ENCODE measurements at regions not wholly inside any gene's neighbourhood (a gene's known extent, or its start where the extent isn't known, plus 50 kb on each side); places are given as distances from the start of the nearest gene placed in this dataset.
"Not testable (repeated sequence)": the region's sequence is repeated elsewhere in the genome, so short reads cannot be mapped to it uniquely, and the experiment has no call there.

- peaks cover 0 to 4% (median 0%) of the 10 kb centered on the region in 11 experiments; a peak in 1 of 22 replicates for H3K36me3 ChIP-seq
- no peaks in the 10 kb centered on the region for H3K27me3 ChIP-seq
- TF ChIP-seq Cebpa-rat (IDR thresholded peaks at IDR 0.05) = no peak
- no peak overlapping the region for H3K27ac ChIP-seq
- peaks cover 21 to 37% (median 27%) of the 10 kb centered on the region in 11 experiments for H3K9me3 ChIP-seq (replicated peaks in 1 of 11)
- no peaks in the 10 kb centered on the region for H4K20me1 ChIP-seq
- H3K4me3 ChIP-seq = no peak overlapping the region
- H3K4me2 ChIP-seq = no peak overlapping the region
- peaks cover 0 to 5% (median 2%) of the 10 kb centered on the region in 10 experiments; a peak in 5 of 20 replicates for H3K4me1 ChIP-seq
- no peak overlapping the region for H3K9ac ChIP-seq
Measured at GRCh38 chr2:7752291-7752690, 835.1 kb downstream of the RNF144A start.

- Histone ChIP-seq H3K4me1 (peaks cover 0 to 5% (median 2%) of the 10 kb centered on the region in 10 experiments; a peak in 5 of 20 replicates), H3K9me3 (replicated peaks in 1 of 11) (peaks cover 23 to 48% (median 34%) of the 10 kb centered on the region in 11 experiments), H3K27me3 (no peaks in the 10 kb centered on the region), H3K9ac (no peak overlapping the region), H3K36me3 (peaks cover 0 to 4% (median 0%) of the 10 kb centered on the region in 11 experiments; a peak in 1 of 22 replicates), H4K20me1 (no peaks in the 10 kb centered on the region), H3K4me2 (no peak overlapping the region), H3K27ac (no peak overlapping the region), H3K4me3 (no peak overlapping the region)
- no peak for TF ChIP-seq Cebpa-rat (IDR thresholded peaks at IDR 0.05)
Measured at GRCh38 chr2:7753777-7754176, 836.6 kb downstream of the RNF144A start.

- no peak overlapping the region for H3K4me3 ChIP-seq
- no peak overlapping the region for H3K4me2 ChIP-seq
- no peaks in the 10 kb centered on the region for H3K27me3 ChIP-seq
- no peak overlapping the region for H3K9ac ChIP-seq
- H3K9me3 ChIP-seq (replicated peaks in 1 of 11) = peaks cover 23 to 51% (median 34%) of the 10 kb centered on the region in 11 experiments
- no peaks in the 10 kb centered on the region for H3K4me1 ChIP-seq
- peaks cover 0 to 4% (median 0%) of the 10 kb centered on the region in 11 experiments; a peak in 1 of 22 replicates for H3K36me3 ChIP-seq
- TF ChIP-seq Cebpa-rat (IDR thresholded peaks at IDR 0.05) = no peak
- H4K20me1 ChIP-seq = no peaks in the 10 kb centered on the region
- no peak overlapping the region for H3K27ac ChIP-seq
Measured at GRCh38 chr2:7755879-7756278, 838.7 kb downstream of the RNF144A start.

GRCh38 chr2:7758073-7758759 lies 841.0 kb downstream of the RNF144A start:
- H3K27ac ChIP-seq = no peak overlapping the region
- no peak overlapping the region for H3K4me2 ChIP-seq
- no peaks in the 10 kb centered on the region for H3K4me1 ChIP-seq
- no peaks in the 10 kb centered on the region for H4K20me1 ChIP-seq
- no peak overlapping the region for H3K4me3 ChIP-seq
- H3K36me3 ChIP-seq = peaks cover 0 to 5% (median 0%) of the 10 kb centered on the region in 11 experiments; a peak in 1 of 22 replicates
- H3K9me3 ChIP-seq (replicated peaks in 1 of 11) = peaks cover 26 to 50% (median 38%) of the 10 kb centered on the region in 11 experiments
- no peak for TF ChIP-seq Cebpa-rat (IDR thresholded peaks at IDR 0.05)
- H3K27me3 ChIP-seq = no peaks in the 10 kb centered on the region
- H3K9ac ChIP-seq = no peak overlapping the region

GRCh38 chr2:7759898-7760297 lies 842.7 kb downstream of the RNF144A start:
- H3K9ac ChIP-seq = no peak overlapping the region
- no peak overlapping the region for H3K27ac ChIP-seq
- TF ChIP-seq Cebpa-rat (IDR thresholded peaks at IDR 0.05) = no peak
- H3K27me3 ChIP-seq = no peaks in the 10 kb centered on the region
- no peaks in the 10 kb centered on the region for H3K4me1 ChIP-seq
- peaks cover 0 to 9% (median 0%) of the 10 kb centered on the region in 11 experiments; a peak in 2 of 22 replicates for H3K36me3 ChIP-seq
- H3K9me3 ChIP-seq (replicated peaks in 1 of 11) = peaks cover 26 to 49% (median 38%) of the 10 kb centered on the region in 11 experiments
- no peak overlapping the region for H3K4me3 ChIP-seq
- H3K4me2 ChIP-seq = no peak overlapping the region
- H4K20me1 ChIP-seq = no peaks in the 10 kb centered on the region

- not testable (repeated sequence) for H3K36me3 ChIP-seq, H3K4me1 ChIP-seq, H3K27me3 ChIP-seq, H3K27ac ChIP-seq, H3K9ac ChIP-seq, H3K4me2 ChIP-seq, H4K20me1 ChIP-seq
- H3K4me3 ChIP-seq = peak overlapping the region in 3 of 10 experiments; percentile 15 to 22 (median 19); a peak in 2 of 20 replicates
- peaks cover 25 to 42% (median 37%) of the 10 kb centered on the region in 11 experiments for H3K9me3 ChIP-seq (replicated peaks in 1 of 11)
Measured at GRCh38 chr2:7763418-7763817, 846.2 kb downstream of the RNF144A start.

- no peaks in the 10 kb centered on the region for H3K27me3 ChIP-seq
- no peaks in the 10 kb centered on the region; a peak in 1 of 20 replicates for H3K4me1 ChIP-seq
- H4K20me1 ChIP-seq = no peaks in the 10 kb centered on the region
- peaks cover 25 to 45% (median 32%) of the 10 kb centered on the region in 11 experiments for H3K9me3 ChIP-seq (replicated peaks in 1 of 11)
- H3K4me2 ChIP-seq = no peak overlapping the region
- H3K36me3 ChIP-seq = peaks cover 0 to 9% (median 0%) of the 10 kb centered on the region in 11 experiments; a peak in 2 of 22 replicates
- no peak overlapping the region for H3K27ac ChIP-seq
- TF ChIP-seq Cebpa-rat (IDR thresholded peaks at IDR 0.05) = no peak
- no peak overlapping the region for H3K4me3 ChIP-seq
- no peak overlapping the region for H3K9ac ChIP-seq
Measured at GRCh38 chr2:7765236-7765635, 848.0 kb downstream of the RNF144A start.

- peak overlapping the region in 1 of 11 experiments; percentile 25; a peak in 1 of 22 replicates for H3K27ac ChIP-seq
- H3K4me2 ChIP-seq = no peak overlapping the region
- TF ChIP-seq Cebpa-rat (IDR thresholded peaks at IDR 0.05) = no peak
Measured at GRCh38 chr2:7766088-7766722, 849.0 kb downstream of the RNF144A start.

GRCh38 chr2:7766978-7767565 lies 849.9 kb downstream of the RNF144A start:
- Histone ChIP-seq H3K9ac (no peak overlapping the region), H3K36me3 (peaks cover 0 to 9% (median 0%) of the 10 kb centered on the region in 11 experiments; a peak in 2 of 22 replicates), H3K4me3 (no peak overlapping the region), H3K27me3 (no peaks in the 10 kb centered on the region), H3K4me2 (no peak overlapping the region), H4K20me1 (no peaks in the 10 kb centered on the region), H3K4me1 (peaks cover 0 to 9% (median 0%) of the 10 kb centered on the region in 10 experiments; a peak in 4 of 20 replicates), H3K9me3 (replicated peaks in 1 of 11) (peaks cover 25 to 44% (median 31%) of the 10 kb centered on the region in 11 experiments), H3K27ac (no peak overlapping the region)
- TF ChIP-seq Cebpa-rat (IDR thresholded peaks at IDR 0.05) = no peak

More at GRCh38 chr2:7766088-7766722, 849.0 kb downstream of the RNF144A start:
- no peaks in the 10 kb centered on the region for H3K27me3 ChIP-seq
- no peak overlapping the region for H3K4me3 ChIP-seq
- peaks cover 0 to 9% (median 0%) of the 10 kb centered on the region in 11 experiments; a peak in 2 of 22 replicates for H3K36me3 ChIP-seq
- H3K4me1 ChIP-seq = peaks cover 0 to under 1% (median 0%) of the 10 kb centered on the region in 10 experiments; a peak in 1 of 20 replicates
- H3K9me3 ChIP-seq (replicated peaks in 1 of 11) = peaks cover 25 to 44% (median 32%) of the 10 kb centered on the region in 11 experiments
- no peak overlapping the region for H3K9ac ChIP-seq
- H4K20me1 ChIP-seq = no peaks in the 10 kb centered on the region

Data from BLaER1 treated with 17β-estradiol and CSF1 and Interleukin-3, amounts not matched to agents 10 nM and 100 nM (cell line).